ENCODE measurements at regions not wholly inside any gene's neighbourhood (a gene's known extent, or its start where the extent isn't known, plus 50 kb on each side); places are given as distances from the start of the nearest gene placed in this dataset.

DNA sequence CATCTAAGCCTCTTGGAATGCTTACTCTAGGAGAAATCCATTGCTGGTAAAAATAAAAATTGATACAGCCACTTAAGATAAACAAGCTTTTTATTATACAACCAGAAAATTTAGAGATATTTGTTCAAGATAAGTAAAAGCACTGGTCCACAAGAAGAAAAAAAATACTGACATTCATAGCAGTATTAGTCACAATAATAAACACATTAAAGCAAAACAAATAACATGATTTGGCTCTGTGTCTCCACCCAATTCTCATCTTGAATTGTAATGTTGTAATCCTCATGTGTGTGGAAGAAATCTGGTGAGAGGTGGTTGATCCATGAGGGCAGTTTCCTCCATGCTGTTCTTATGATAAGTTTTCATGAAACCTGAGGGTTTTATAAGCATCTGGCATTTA is 1093.5 kb upstream of the ADGRB3 start:
- Histone ChIP-seq H3K27me3 (no peaks in the 10 kb centered on the region), H3K9me3 (ENCODE audit: low read depth) (no peaks in the 10 kb centered on the region), H3K27ac (no peak overlapping the region), H3K36me3 (replicated peaks; ENCODE audit: insufficient read depth, low read depth) (no peaks in the 10 kb centered on the region), H3K4me1 (ENCODE audit: insufficient read depth) (no peaks in the 10 kb centered on the region), H3K4me2 (no peak overlapping the region), H3K4me3 (no peak overlapping the region), H3K79me2 (no peaks in the 10 kb centered on the region), H4K20me1 (ENCODE audit: insufficient read depth, poor library complexity, severe bottlenecking) (no peaks in the 10 kb centered on the region), H3K9me2 (replicated peaks; ENCODE audit: insufficient read depth) (no peaks in the 10 kb centered on the region), H2AFZ (no peak overlapping the region)
- DNase-seq (ENCODE audit: low spot score), result no peak
- TF ChIP-seq, protein P1, sequence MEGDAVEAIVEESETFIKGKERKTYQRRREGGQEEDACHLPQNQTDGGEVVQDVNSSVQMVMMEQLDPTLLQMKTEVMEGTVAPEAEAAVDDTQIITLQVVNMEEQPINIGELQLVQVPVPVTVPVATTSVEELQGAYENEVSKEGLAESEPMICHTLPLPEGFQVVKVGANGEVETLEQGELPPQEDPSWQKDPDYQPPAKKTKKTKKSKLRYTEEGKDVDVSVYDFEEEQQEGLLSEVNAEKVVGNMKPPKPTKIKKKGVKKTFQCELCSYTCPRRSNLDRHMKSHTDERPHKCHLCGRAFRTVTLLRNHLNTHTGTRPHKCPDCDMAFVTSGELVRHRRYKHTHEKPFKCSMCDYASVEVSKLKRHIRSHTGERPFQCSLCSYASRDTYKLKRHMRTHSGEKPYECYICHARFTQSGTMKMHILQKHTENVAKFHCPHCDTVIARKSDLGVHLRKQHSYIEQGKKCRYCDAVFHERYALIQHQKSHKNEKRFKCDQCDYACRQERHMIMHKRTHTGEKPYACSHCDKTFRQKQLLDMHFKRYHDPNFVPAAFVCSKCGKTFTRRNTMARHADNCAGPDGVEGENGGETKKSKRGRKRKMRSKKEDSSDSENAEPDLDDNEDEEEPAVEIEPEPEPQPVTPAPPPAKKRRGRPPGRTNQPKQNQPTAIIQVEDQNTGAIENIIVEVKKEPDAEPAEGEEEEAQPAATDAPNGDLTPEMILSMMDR (IDR thresholded peaks at IDR 0.05; ENCODE audit: poor library complexity), result no peak
- TF ChIP-seq EZH2 (IDR thresholded peaks at IDR 0.05; ENCODE audit: borderline replicate concordance) (no peak), EZH2phosphoT487 (IDR thresholded peaks at IDR 0.05; ENCODE audit: low read depth, severe bottlenecking, unreplicated experiment) (no peak)

DNA sequence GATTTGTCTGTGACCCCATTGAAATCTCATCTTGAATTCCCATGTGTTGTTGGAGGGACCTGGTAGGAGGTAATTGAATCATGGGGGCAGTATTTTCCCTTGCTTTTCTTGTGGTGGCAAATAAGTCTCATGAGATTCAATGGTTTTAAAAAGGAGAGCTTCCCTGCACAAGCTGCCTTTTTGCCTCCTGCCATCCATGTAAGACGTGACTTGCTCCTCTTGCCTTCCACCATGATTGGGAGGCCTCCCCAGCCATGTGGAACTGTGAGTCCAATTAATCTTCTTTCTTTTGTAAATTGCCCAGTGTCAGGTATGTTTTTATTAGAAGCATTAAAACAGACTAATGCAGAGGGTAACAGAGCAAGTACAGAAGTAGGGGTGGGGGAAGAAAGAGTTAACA is 1097.0 kb upstream of the ADGRB3 start:
- H3K4me1 ChIP-seq (ENCODE audit: insufficient read depth), result no peaks in the 10 kb centered on the region
- TF ChIP-seq EZH2 (IDR thresholded peaks at IDR 0.05; ENCODE audit: borderline replicate concordance), result no peak
- TF ChIP-seq, protein P1 (IDR thresholded peaks at IDR 0.05; ENCODE audit: poor library complexity), result no peak
- no peak for TF ChIP-seq EZH2phosphoT487 (IDR thresholded peaks at IDR 0.05; ENCODE audit: low read depth, severe bottlenecking, unreplicated experiment)
- H3K4me3 ChIP-seq, result no peak overlapping the region
- H3K79me2 ChIP-seq, result no peaks in the 10 kb centered on the region
- no peaks in the 10 kb centered on the region for H3K36me3 ChIP-seq (replicated peaks; ENCODE audit: insufficient read depth, low read depth)
- WGBS (ENCODE audit: low lambda C conversion rate, missing lambda C conversion rate), result 58% methylated on average over 1 of the region's 1 CpG
- no peak overlapping the region for H3K4me2 ChIP-seq
- H3K27ac ChIP-seq, result no peak overlapping the region
- H2AFZ ChIP-seq, result no peak overlapping the region
- no peaks in the 10 kb centered on the region for H3K9me2 ChIP-seq (replicated peaks; ENCODE audit: insufficient read depth)
- DNase-seq (ENCODE audit: low spot score), result no peak
- H3K9me3 ChIP-seq (ENCODE audit: low read depth), result no peaks in the 10 kb centered on the region
- H3K27me3 ChIP-seq, result no peaks in the 10 kb centered on the region
- H4K20me1 ChIP-seq (ENCODE audit: insufficient read depth, poor library complexity, severe bottlenecking), result no peaks in the 10 kb centered on the region

DNA sequence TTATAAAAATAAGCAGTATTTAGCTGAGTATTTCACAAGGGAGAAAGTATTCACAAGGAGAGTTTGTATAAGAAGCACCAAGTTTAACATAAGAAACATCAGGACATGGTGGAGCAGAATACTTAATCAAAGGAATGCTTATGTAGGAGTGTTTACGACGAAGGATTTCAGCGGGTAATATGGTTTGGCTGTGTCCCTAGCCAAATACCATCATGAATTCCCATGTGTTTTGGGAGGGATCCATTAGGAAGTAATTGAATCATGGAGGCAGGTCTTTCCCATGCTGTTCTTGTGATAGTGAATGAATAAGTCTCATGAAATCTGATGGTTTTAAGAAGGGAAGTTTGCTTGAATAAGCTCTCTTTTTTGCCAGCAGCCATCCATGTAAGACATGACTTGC is 1099.1 kb upstream of the ADGRB3 start:
- DNase-seq (ENCODE audit: low spot score), result no peak
- Histone ChIP-seq H3K9me2 (replicated peaks; ENCODE audit: insufficient read depth) (no peaks in the 10 kb centered on the region), H3K27me3 (no peaks in the 10 kb centered on the region), H2AFZ (no peak overlapping the region), H3K4me1 (ENCODE audit: insufficient read depth) (no peaks in the 10 kb centered on the region), H3K36me3 (replicated peaks; ENCODE audit: insufficient read depth, low read depth) (no peaks in the 10 kb centered on the region), H3K9me3 (ENCODE audit: low read depth) (no peaks in the 10 kb centered on the region), H3K4me2 (no peak overlapping the region), H3K4me3 (no peak overlapping the region), H3K79me2 (no peaks in the 10 kb centered on the region), H4K20me1 (ENCODE audit: insufficient read depth, poor library complexity, severe bottlenecking) (no peaks in the 10 kb centered on the region), H3K27ac (no peak overlapping the region)
- 85% methylated on average over 3 of the region's 3 CpGs for whole genome bisulfite sequencing (ENCODE audit: low lambda C conversion rate, missing lambda C conversion rate)
- TF ChIP-seq EZH2phosphoT487 (IDR thresholded peaks at IDR 0.05; ENCODE audit: low read depth, severe bottlenecking, unreplicated experiment) (no peak), EZH2 (IDR thresholded peaks at IDR 0.05; ENCODE audit: borderline replicate concordance) (no peak)
- TF ChIP-seq, protein P1 (IDR thresholded peaks at IDR 0.05; ENCODE audit: poor library complexity), result no peak

DNA sequence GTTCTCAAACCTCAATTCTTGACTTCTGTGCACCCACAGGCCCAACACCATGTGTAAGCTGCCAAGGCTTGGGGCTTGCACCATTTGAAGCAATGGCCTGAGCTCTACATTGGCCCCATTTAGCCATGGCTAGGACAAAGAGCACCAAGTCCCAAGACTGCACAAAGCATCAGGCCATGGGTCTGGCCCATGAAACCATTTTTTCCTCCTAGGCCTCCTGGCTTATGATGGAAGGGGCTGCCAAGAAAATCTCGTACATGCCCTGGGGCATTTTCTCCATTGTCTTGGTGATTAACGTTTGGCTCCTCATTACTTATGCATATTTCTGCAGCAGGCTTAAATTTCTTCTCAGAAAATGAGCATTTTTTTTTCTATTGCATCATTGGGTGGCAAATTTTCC is 1128.7 kb upstream of the ADGRB3 start:
- H3K36me3 ChIP-seq (replicated peaks; ENCODE audit: insufficient read depth, low read depth), result no peaks in the 10 kb centered on the region
- H3K9me3 ChIP-seq (ENCODE audit: low read depth), result no peaks in the 10 kb centered on the region
- no peak overlapping the region for H3K4me2 ChIP-seq
- no peaks in the 10 kb centered on the region for H3K27me3 ChIP-seq
- no peaks in the 10 kb centered on the region for H3K4me1 ChIP-seq (ENCODE audit: insufficient read depth)
- TF ChIP-seq EZH2 (IDR thresholded peaks at IDR 0.05; ENCODE audit: borderline replicate concordance), result no peak
- TF ChIP-seq EZH2phosphoT487 (IDR thresholded peaks at IDR 0.05; ENCODE audit: low read depth, severe bottlenecking, unreplicated experiment), result no peak
- TF ChIP-seq, protein P1 (IDR thresholded peaks at IDR 0.05; ENCODE audit: poor library complexity), result no peak
- H3K27ac ChIP-seq, result no peak overlapping the region
- no peaks in the 10 kb centered on the region for H3K9me2 ChIP-seq (replicated peaks; ENCODE audit: insufficient read depth)
- DNase-seq (ENCODE audit: low spot score), result no peak
- no peaks in the 10 kb centered on the region for H3K79me2 ChIP-seq
- no peak overlapping the region for H3K4me3 ChIP-seq
- 77% methylated on average over 2 of the region's 2 CpGs for WGBS (ENCODE audit: low lambda C conversion rate, missing lambda C conversion rate)
- no peaks in the 10 kb centered on the region for H4K20me1 ChIP-seq (ENCODE audit: insufficient read depth, poor library complexity, severe bottlenecking)
- no peak overlapping the region for H2AFZ ChIP-seq

Measured in hepatocyte (in vitro differentiated cells).